ENCODE measurements at regions not wholly inside any gene's neighbourhood (a gene's known extent, or its start where the extent isn't known, plus 50 kb on each side); places are given as distances from the start of the nearest gene placed in this dataset.

- ChIA-PET CTCF (no interaction called here), POLR2A (no interaction called here)
- Histone ChIP-seq H3K4me3 (ENCODE audit: low read depth, low read length) (no peak overlapping the region), H3K27me3 (ENCODE audit: control insufficient read depth, insufficient read depth, low read length) (no peaks in the 10 kb centered on the region), H3K36me3 (ENCODE audit: control insufficient read depth, insufficient read depth, low read length) (no peaks in the 10 kb centered on the region)
- no peak for DNase-seq (ENCODE audit: low read depth)
- TF ChIP-seq CTCF (IDR thresholded peaks at IDR 0.05; ENCODE audit: insufficient read depth, low read depth, low read length) = no peak
These were observed 127.7 kb upstream of the SFSWAP start for GRCh38 chr12:131583090-131583712.

GRCh38 chr12:131586269-131586668, 124.6 kb upstream of the SFSWAP start:
- TF ChIP-seq CTCF (IDR thresholded peaks at IDR 0.05; ENCODE audit: insufficient read depth, low read depth, low read length) = no peak
- no peak for DNase-seq (ENCODE audit: low read depth)
- CTCF ChIA-PET = no interaction called here
- Histone ChIP-seq H3K36me3 (ENCODE audit: control insufficient read depth, insufficient read depth, low read length) (no peaks in the 10 kb centered on the region), H3K4me3 (ENCODE audit: low read depth, low read length) (no peak overlapping the region), H3K27me3 (ENCODE audit: control insufficient read depth, insufficient read depth, low read length) (no peaks in the 10 kb centered on the region)
- POLR2A ChIA-PET = no interaction called here

GRCh38 chr12:131586761-131587160, 124.1 kb upstream of the SFSWAP start:
- TF ChIP-seq CTCF (IDR thresholded peaks at IDR 0.05; ENCODE audit: insufficient read depth, low read depth, low read length) = no peak
- CTCF ChIA-PET = no interaction called here
- H3K36me3 ChIP-seq (ENCODE audit: control insufficient read depth, insufficient read depth, low read length) = no peaks in the 10 kb centered on the region
- H3K27me3 ChIP-seq (ENCODE audit: control insufficient read depth, insufficient read depth, low read length) = no peaks in the 10 kb centered on the region
- no peak for DNase-seq (ENCODE audit: low read depth)
- no peak overlapping the region for H3K4me3 ChIP-seq (ENCODE audit: low read depth, low read length)
- POLR2A ChIA-PET = no interaction called here

- Histone ChIP-seq H3K36me3 (ENCODE audit: control insufficient read depth, insufficient read depth, low read length) (no peaks in the 10 kb centered on the region), H3K27me3 (ENCODE audit: control insufficient read depth, insufficient read depth, low read length) (no peaks in the 10 kb centered on the region), H3K4me3 (ENCODE audit: low read depth, low read length) (no peak overlapping the region)
- no peak for TF ChIP-seq CTCF (IDR thresholded peaks at IDR 0.05; ENCODE audit: insufficient read depth, low read depth, low read length)
- no peak for DNase-seq (ENCODE audit: low read depth)
- CTCF ChIA-PET = no interaction called here
- POLR2A ChIA-PET = no interaction called here
These were observed 123.3 kb upstream of the SFSWAP start for GRCh38 chr12:131587565-131587964.

GRCh38 chr12:131589221-131589897, 121.5 kb upstream of the SFSWAP start:
- POLR2A ChIA-PET = no interaction called here
- Histone ChIP-seq H3K36me3 (ENCODE audit: control insufficient read depth, insufficient read depth, low read length) (no peaks in the 10 kb centered on the region), H3K27me3 (ENCODE audit: control insufficient read depth, insufficient read depth, low read length) (no peaks in the 10 kb centered on the region), H3K4me3 (ENCODE audit: low read depth, low read length) (no peak overlapping the region)
- no peak for TF ChIP-seq CTCF (IDR thresholded peaks at IDR 0.05; ENCODE audit: insufficient read depth, low read depth, low read length)
- no peak for DNase-seq (ENCODE audit: low read depth)
- CTCF ChIA-PET = no interaction called here
